Right cardiac atrium (tissue), 5 donors: ENCODE measurements at regions not wholly inside any gene's neighbourhood (a gene's known extent, or its start where the extent isn't known, plus 50 kb on each side); places are given as distances from the start of the nearest gene placed in this dataset.

Source experiments
- ATAC-seq, 2 donors: fragments of 200-7000 bp; cut with Tn5 transposase; one replicate each; pipeline versions ENCODE4 v1.8.0 to v1.9.1; 2020; ENCODE audit warnings: moderate library complexity in 2 of 2, mild to moderate bottlenecking in 1 of 2
- DNase-seq, 3 donors: peaks; one replicate each; pipeline ENCODE4 v3.0.0-alpha.2; 2020
- H3K27ac ChIP-seq: one replicate; pipeline ENCODE4 v1.5.1; 2013; ENCODE audit warnings: mild to moderate bottlenecking, low read length, control low read depth, moderate library complexity
- H3K27me3 ChIP-seq: one replicate; pipeline ENCODE4 v1.6.1; 2013; ENCODE audit not compliant: control insufficient read depth, insufficient read depth
- H3K4me1 ChIP-seq: one replicate; pipeline ENCODE4 v1.6.1; 2013; ENCODE audit warnings: low read length; ENCODE audit not compliant: control insufficient read depth, insufficient read depth
- H3K4me3 ChIP-seq: one replicate; pipeline ENCODE4 v1.5.1; 2013; ENCODE audit warnings: low read length, control low read depth
- H3K9me3 ChIP-seq: one replicate; pipeline ENCODE4 v1.6.1; 2013; ENCODE audit warnings: low read length; ENCODE audit not compliant: control insufficient read depth
- WGBS: extraction: QIAGEN DNeasy Blood & Tissue Kit; methylation state at CpG from one replicate; pipeline ENCODE4 v1.1.7; 2013; 5-methylcytosine and 5-hydroxymethylcytosine counted together
- intact Hi-C, 4 donors: fragments of 100-400 bp; cut with DNase I; formaldehyde crosslinking; loops; one replicate each; pipeline versions ENCODE4 v1.11.0 to v1.14.0; 2022 to 2023
- donor health status: healthy with polysubstance abuse.
- donor health status: DM: no; HTN: yes; CAD: no.
- donor health status: DM: no; HTN: no; CAD: no.
- donor health status: DM: no; HTN: yes; CAD: no; lungs with severe emphysema.
- donor health status: DM: yes; HTN: yes; CAD: no.

GRCh38 chr9:115481769-115482168 lies 363.8 kb upstream of the TNC start:
- Histone ChIP-seq H3K9me3 (no peaks in the 10 kb centered on the region), H3K4me1 (no peaks in the 10 kb centered on the region), H3K4me3 (no peak overlapping the region), H3K27ac (no peak overlapping the region), H3K27me3 (no peaks in the 10 kb centered on the region)
- intact Hi-C loops: no loop called here
- no peak for ATAC-seq
- WGBS: 56% methylated on average over 2 of the region's 2 CpGs
- no peak for DNase-seq

DNA sequence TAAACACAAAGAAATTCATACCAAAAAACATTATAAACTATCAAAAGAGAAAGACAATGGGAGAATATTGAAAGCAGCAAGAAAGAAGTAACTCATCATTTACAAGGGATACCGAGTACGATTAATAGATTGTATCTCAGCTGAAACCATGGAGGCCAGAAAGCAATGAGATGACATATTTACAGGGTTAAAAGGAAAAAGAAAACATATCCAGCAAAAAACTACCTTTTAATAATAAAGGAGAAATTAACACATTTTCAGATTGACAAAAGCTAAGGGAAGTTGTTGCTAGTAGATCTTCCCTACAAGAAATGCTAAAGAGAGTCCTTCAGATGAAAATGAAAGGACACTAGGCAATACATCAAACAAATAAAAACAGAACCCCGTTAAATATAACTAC lies 364.8 kb upstream of the TNC start:
- intact Hi-C loops: no loop called here
- DNase-seq (no peak), ATAC-seq (no peak)
- no peaks in the 10 kb centered on the region for H3K9me3 ChIP-seq
- no peaks in the 10 kb centered on the region for H3K27me3 ChIP-seq
- no peak overlapping the region for H3K27ac ChIP-seq
- no peaks in the 10 kb centered on the region for H3K4me1 ChIP-seq
- H3K4me3 ChIP-seq: no peak overlapping the region
- 91% methylated on average over 3 of the region's 3 CpGs for WGBS

DNA sequence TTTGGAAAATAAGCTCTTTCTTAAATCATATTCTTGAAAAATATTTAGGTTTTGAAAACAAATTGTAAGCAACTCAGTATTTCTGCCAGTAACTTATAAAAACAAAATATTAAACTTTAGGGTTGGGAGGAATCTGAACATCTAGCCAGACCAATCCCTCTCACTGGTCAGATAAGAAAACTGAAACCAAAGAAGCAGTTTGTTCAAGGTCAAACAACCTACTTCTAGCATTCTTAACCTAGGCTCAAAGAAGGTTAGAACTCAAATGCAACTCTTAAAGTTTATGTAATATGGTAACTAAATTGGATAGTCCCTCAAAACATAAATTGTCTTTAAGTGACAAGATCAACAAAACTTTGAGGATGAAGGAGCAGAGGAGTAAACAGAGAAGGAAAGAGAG lies 374.9 kb upstream of the TNC start:
- H3K4me3 ChIP-seq: no peak overlapping the region
- no peak for DNase-seq
- ATAC-seq: no peak
- no peaks in the 10 kb centered on the region for H3K9me3 ChIP-seq
- intact Hi-C loops: no loop called here
- no peak overlapping the region for H3K27ac ChIP-seq
- H3K27me3 ChIP-seq: no peaks in the 10 kb centered on the region
- H3K4me1 ChIP-seq: no peaks in the 10 kb centered on the region

DNA sequence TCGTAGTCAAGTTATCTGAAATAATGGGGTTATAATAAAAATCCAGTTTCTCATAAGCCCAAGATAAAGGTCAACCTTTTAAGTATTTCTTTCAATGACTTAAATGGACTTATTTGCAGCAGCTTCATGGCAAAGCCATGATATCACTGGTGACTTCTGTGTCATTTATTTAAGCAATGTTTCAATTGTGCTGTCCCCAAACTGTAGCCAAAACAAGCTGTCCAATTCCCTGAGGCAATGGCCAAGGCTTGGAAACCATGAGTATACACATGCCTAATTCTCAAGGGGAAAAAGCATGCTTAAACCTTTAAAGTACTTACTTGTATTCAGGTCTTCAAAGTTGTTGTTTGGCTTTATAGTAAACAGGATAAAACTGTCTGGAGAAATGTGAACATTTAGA lies 376.4 kb upstream of the TNC start:
- Histone ChIP-seq H3K9me3 (no peaks in the 10 kb centered on the region), H3K4me3 (no peak overlapping the region), H3K4me1 (no peaks in the 10 kb centered on the region), H3K27ac (no peak overlapping the region), H3K27me3 (no peaks in the 10 kb centered on the region)
- ATAC-seq (peak; percentile 66 to 77), DNase-seq (peak in 1 of 3 donors; percentile 43)
- WGBS: 1% methylated on average over 1 of the region's 1 CpG
- intact Hi-C loops: no loop called here

GRCh38 chr9:115495052-115495635 lies 377.2 kb upstream of the TNC start:
- 21% methylated on average over 6 of the region's 6 CpGs for WGBS
- DNase-seq (no peak), ATAC-seq (no peak)
- intact Hi-C loops: no loop called here
- no peaks in the 10 kb centered on the region for H3K4me1 ChIP-seq
- H3K27me3 ChIP-seq: no peaks in the 10 kb centered on the region
- H3K9me3 ChIP-seq: no peaks in the 10 kb centered on the region
- H3K4me3 ChIP-seq: no peak overlapping the region
- no peak overlapping the region for H3K27ac ChIP-seq

GRCh38 chr9:115495836-115496235 lies 377.9 kb upstream of the TNC start:
- H3K4me1 ChIP-seq: no peaks in the 10 kb centered on the region
- no peak overlapping the region for H3K27ac ChIP-seq
- H3K4me3 ChIP-seq: no peak overlapping the region
- H3K9me3 ChIP-seq: no peaks in the 10 kb centered on the region
- intact Hi-C loops: no loop called here
- ATAC-seq (no peak), DNase-seq (no peak)
- no peaks in the 10 kb centered on the region for H3K27me3 ChIP-seq

DNA sequence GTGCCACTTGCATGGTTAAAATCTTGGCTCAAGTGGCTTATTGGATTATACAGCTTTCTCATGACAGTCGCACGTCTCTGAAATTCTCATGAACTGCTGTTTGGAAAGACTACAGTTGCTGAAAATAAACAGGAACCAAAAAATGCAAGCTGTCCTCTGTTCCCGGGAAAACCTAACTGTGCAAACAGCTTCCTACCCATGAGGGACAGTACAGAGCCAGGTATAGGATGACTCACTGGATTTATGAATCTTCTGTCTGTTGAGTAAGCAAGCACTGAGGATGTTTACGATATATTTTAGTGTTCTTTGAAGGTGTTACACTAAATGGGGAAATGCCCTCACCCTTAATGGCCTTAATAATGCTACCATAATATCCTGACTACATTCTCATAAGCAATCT lies 380.3 kb upstream of the TNC start:
- 75% methylated on average over 4 of the region's 4 CpGs for WGBS
- Histone ChIP-seq H3K9me3 (no peaks in the 10 kb centered on the region), H3K27me3 (no peaks in the 10 kb centered on the region), H3K4me1 (no peaks in the 10 kb centered on the region), H3K27ac (no peak overlapping the region), H3K4me3 (no peak overlapping the region)
- DNase-seq (no peak), ATAC-seq (no peak)
- intact Hi-C loops: no loop called here

- Histone ChIP-seq H3K27me3 (no peaks in the 10 kb centered on the region), H3K9me3 (no peaks in the 10 kb centered on the region)
- intact Hi-C loops: no loop called here
These were observed 389.2 kb upstream of the TNC start for GRCh38 chr9:115507148-115507547.

DNA sequence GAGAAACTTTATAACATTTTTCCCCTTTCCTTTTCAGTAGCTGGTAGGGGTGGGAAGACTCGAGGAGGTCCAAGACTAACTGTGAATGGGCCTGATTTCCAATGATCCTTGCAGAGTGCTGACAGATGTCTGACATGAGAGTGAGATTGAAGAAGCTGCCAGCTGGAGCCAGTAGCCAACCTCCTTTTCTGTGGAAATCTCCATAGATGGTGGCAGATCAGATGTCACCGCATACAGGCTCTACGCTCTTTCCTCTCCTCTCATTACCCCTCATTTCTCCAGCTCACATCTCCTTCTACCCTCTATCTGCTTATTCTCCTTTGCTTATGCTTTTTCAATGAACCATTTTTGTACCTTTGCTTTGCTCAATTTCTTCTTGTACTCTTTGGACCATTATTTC lies 395.2 kb upstream of the TNC start:
- Histone ChIP-seq H3K4me1 (no peaks in the 10 kb centered on the region), H3K27ac (no peak overlapping the region), H3K9me3 (no peaks in the 10 kb centered on the region), H3K27me3 (no peaks in the 10 kb centered on the region), H3K4me3 (no peak overlapping the region)
- intact Hi-C loops: no loop called here
- DNase-seq (no peak), ATAC-seq (no peak)
- 49% methylated on average over 3 of the region's 3 CpGs for WGBS

More at GRCh38 chr9:115507148-115507547, 389.2 kb upstream of the TNC start:
- DNase-seq (no peak), ATAC-seq (no peak)
- no peak overlapping the region for H3K4me3 ChIP-seq
- no peak overlapping the region for H3K27ac ChIP-seq
- H3K4me1 ChIP-seq: no peaks in the 10 kb centered on the region

- intact Hi-C loops: no loop called here
- H3K27me3 ChIP-seq: no peaks in the 10 kb centered on the region
- H3K4me1 ChIP-seq: no peaks in the 10 kb centered on the region
- ATAC-seq (no peak), DNase-seq (no peak)
- no peaks in the 10 kb centered on the region for H3K9me3 ChIP-seq
- no peak overlapping the region for H3K4me3 ChIP-seq
- H3K27ac ChIP-seq: no peak overlapping the region
These were observed 396.5 kb upstream of the TNC start for GRCh38 chr9:115514454-115514853.

GRCh38 chr9:115517335-115518075 lies 399.5 kb upstream of the TNC start:
- DNase-seq: no peak
- Histone ChIP-seq H3K27ac (no peak overlapping the region), H3K27me3 (no peaks in the 10 kb centered on the region), H3K9me3 (no peaks in the 10 kb centered on the region), H3K4me1 (peaks cover 2% of the 10 kb centered on the region), H3K4me3 (no peak overlapping the region)
- ATAC-seq: no peak
- intact Hi-C loops: no loop called here

DNA sequence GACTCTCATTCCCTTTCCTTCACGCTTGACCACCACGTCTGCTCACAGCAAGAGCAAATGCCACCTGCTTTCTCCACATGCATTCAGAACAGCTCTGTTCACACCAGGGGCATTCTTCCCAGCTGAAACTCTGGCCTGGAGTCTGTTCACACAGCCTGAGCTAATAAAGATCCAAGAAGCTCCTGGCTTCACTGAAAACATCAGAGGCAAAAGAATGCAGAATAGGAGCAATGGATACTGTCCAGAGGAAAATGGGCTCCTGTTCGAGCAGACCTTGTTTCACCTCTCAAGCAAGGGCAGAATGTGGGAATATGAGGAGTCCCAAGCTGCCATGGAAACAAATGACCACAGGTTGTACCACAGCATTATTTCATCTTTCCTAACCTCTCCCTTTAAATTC lies 402.7 kb upstream of the TNC start:
- intact Hi-C loops: loop anchor here in 2 of 4 donors (5.0 to 10.0 kb wide), 2 partner anchors 56 to 783 kb away; no protein-coding TSS in a partner anchor
- 70% methylated on average over 3 of the region's 3 CpGs for WGBS
- H3K4me3 ChIP-seq: no peak overlapping the region
- no peaks in the 10 kb centered on the region for H3K9me3 ChIP-seq
- no peaks in the 10 kb centered on the region for H3K27me3 ChIP-seq
- H3K27ac ChIP-seq: no peak overlapping the region
- peaks cover 2% of the 10 kb centered on the region for H3K4me1 ChIP-seq
- no peak for DNase-seq
- no peak for ATAC-seq
